ENCODE measurements at regions not wholly inside any gene's neighbourhood (a gene's known extent, or its start where the extent isn't known, plus 50 kb on each side); places are given as distances from the start of the nearest gene placed in this dataset.
"Not testable (repeated sequence)": the region's sequence is repeated elsewhere in the genome, so short reads cannot be mapped to it uniquely, and the experiment has no call there.

DNA sequence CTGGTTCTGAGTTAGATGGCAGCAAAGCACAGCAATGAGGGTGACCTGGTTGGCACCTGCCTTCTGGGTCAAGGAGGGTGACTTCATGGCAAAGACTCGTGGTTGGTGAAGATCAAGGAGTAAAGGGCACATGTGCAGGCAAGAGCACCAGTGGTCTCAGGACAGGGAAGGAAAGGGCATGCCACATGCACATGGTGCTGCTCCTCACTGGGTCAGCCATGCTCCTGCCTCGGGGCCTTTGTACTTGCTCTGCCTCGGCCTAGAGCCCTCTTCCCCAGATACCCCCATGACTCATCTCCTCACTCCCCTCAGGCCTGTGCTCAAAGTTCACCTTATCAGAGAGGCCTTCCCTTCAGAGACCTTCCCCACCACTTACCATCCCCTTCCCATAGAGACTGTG, 106.7 kb upstream of the KDM7A start:
- DNase-seq, result no peak

GRCh38 chr7:140281960-140282359, 105.2 kb upstream of the KDM7A start:
- DNase-seq, result no peak

GRCh38 chr7:140281255-140281654, 104.5 kb upstream of the KDM7A start:
- DNase-seq, result no peak

DNA sequence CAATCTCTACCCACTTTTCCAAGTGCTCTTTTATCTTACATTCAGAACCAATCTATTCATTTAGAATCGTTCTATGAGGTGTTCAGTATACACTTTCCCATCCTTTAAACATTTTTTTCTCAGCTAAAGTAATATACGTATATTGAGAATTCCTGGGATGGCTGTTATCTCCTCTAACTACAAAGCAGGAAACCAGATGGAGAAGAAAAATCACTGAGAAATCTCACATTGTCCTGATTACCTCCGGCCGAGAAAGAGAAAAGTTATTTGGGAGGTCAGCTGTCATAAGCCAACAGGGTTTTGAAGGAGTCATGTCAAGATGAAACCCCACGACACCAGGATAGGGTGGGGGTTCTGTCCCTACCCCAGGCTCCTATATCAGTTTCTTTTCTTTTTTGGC, 99.2 kb upstream of the KDM7A start:
- no peak for DNase-seq

DNA sequence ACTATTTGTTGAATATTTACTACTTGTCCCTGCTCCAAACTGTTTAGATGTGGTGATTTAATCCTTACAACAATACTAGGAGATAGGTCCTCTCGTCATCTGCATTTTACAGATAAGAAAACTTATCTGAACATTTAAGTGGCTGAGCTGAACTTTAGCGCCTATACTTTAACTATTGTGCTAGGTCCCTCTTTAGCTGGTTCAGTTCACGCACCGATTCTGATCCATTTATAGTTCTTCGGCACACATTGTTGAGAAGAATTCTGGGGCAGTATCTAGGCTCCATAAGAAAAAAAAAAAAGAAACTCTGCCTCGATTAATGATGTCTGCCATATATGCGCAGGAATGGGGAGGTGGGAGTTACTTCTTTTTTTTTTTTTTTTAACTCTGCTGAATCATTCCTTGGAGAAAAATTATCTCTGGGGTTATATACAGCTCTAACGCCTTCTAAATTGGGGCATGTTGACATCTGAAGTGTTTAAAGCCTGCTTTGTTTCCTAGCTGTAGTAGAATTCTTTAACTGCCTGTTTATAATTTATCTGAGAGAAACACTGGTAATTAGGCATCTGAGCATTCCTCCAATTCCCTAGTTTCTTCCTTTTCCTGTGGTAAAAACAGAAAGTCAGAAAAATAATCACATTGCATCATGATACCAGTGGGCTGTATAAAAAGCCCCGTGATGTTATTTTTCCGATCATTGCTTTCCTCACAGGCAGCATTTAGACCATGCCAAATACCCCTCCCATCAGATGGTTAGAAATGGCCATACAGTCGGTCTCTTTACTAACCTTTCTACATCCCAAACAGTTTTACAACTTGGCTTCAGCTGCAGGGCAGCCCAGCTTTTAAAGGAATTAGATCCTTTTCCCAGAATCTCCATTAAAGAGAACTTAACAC, 98.5 kb upstream of the KDM7A start:
- no peak for DNase-seq

DNA sequence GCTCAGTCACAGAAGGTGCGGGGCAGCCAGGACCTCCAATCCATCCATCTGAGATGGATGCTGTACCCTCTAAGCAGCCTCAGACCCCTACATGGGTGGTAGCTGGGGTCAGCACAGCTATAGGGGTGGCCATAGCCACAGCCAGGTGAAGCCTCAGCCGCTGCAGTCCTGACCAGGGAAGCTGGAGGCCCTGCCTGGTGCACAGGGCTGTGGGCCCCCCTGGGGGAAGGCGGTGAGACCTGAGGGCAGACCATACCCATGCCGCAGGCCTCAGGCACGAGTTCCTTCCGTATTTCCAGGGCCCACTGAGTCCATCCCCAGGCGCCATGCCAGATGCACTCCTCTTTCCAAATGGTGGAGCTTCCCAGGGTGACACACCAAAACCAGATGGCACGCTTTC, 96.6 kb upstream of the KDM7A start:
- DNase-seq, result no peak

DNA sequence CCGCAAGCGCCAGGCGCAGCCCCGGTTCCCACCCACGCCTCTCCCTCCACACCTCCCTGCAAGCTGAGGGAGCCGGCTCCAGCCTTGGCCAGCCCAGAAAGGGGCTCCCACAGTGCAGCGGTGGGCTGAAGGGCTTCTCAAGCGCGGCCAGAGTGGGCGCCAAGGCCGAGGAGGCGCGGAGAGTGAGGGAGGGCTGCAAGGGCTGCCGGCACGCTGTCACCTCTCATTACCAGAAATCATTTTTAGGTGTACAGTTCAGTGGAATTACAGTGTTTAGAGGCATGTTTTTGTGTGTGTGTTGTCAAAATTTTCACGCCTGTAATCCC, 94.8 kb upstream of the KDM7A start:
- DNase-seq, result not testable (repeated sequence)

DNA sequence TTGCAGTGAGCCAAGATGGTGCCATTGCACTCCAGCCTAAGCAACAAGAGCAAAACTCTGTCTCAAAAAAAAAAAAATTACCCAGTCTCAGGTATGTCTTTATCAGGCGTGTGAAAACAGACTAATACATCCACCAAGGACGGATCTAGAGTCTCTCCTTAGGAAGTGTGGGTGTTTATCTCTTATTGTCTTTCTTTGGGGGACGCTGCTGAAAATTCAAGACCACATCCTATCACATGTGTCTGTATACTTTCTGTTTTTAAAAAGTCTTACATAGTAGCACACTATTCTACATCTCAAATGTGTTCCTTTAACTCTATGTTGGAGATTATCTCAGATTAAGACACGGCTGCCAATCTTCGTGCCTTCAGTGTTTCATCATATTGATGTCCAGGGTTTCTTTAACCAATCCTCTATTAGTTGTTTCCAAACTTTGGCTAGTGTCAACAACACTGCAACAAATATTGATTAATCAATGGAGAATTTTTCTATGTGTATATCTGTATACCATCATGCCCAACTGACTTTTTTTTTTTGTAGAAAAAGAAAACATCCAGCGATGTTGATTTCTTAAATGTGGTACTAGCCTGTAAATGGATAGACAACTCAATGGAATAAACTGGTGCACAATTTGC, 92.3 kb upstream of the KDM7A start:
- DNase-seq, result peak in 1 of 2 donors; percentile 21

GRCh38 chr7:140267381-140268226, 90.8 kb upstream of the KDM7A start:
- no peak for DNase-seq

- DNase-seq, result peak; percentile 52 to 71
These were observed 86.5 kb upstream of the KDM7A start for GRCh38 chr7:140263277-140263676.

DNA sequence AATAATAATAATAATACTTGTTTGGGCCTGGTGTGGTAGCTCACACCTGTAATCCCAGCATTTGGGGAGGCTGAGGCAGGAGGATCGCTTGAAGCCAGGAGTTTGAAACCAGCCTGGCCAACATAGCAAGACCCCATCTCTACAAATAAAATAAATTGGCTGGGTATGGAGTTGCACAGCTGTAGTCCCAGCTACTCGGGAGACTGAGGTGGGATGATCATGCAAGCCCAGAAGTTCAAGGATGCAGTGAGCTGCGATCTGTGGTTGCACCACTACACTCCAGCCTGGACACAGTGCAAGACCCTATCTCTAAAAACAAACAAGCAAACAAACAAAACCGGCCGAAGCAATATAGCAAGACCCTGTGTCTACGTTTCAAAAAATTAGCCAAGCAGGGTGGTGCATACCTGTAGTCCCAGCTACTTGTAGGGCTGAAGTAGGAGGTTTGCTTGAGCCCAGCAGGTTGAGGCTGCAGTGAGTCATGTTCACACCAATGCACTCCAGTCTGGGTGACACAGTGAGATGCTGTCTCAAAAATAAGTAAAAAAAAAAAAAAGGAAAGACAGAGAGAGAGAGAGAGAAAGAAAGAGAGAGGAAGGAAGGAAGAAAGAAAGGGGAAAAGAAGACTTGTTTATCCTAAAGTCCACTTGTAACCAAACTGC, 85.6 kb upstream of the KDM7A start:
- DNase-seq, result no peak

- no peak for DNase-seq
These were observed 84.7 kb upstream of the KDM7A start for GRCh38 chr7:140261522-140261921.

DNA sequence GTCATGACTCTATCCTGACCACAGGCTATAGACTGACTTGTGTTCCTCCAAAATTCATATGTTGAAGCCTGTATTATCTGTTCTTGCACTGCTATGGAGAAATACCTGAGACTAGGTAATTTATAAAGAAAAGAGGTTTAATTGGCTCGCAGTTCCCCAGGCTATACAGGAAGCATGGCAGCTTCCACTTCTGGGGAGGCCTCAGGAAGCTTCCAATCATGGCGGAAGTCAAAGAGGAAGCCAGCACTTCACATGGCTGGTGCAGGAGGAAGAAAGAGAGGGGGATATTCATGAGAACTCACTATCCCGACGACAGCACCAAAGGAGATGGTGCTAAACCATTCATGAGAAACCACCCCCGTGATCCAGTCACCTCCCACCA, 84.3 kb upstream of the KDM7A start:
- no peak for DNase-seq

DNA sequence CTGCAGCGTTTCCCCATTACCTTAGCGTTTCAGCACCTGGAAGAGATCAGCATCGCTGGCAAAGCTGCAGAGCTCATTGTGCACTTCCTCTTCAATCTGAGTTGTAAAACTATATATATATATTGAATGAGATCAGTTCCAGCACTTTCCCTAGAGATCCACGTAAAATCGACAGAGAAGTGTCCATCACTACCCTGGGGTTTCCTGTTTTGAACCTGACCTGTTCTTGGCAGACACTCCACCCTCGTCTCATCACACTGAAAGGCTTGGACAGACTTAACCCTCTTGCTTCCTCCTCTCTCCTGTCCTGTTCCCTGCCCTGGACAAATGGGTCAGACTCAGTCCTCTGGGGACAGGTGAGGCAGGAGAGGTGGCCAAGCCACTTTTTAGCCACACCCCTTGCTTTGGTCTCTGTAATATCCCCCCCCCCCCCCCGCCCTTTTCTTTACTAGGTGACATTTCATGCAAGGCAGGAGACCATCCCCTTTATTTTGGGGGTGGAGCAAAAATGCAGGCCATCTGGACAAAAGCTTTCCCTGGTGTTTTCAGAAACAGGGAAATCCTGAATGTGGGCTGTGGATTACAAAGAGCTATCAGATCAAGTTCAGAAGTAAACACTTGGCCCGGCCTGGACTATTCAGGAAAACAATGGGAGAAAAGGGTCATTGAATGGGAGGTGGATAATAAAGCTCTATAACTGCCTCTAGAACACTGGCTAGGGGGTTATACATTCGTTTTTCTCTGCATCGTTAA, 83.7 kb upstream of the KDM7A start:
- no peak for DNase-seq

- DNase-seq, result not testable (repeated sequence)
These were observed 80.5 kb upstream of the KDM7A start for GRCh38 chr7:140257278-140257677.

- DNase-seq, result not testable (repeated sequence)
These were observed 78.2 kb upstream of the KDM7A start for GRCh38 chr7:140254976-140255375.

GRCh38 chr7:140249036-140249806, 72.4 kb upstream of the KDM7A start:
- no peak for DNase-seq

DNA sequence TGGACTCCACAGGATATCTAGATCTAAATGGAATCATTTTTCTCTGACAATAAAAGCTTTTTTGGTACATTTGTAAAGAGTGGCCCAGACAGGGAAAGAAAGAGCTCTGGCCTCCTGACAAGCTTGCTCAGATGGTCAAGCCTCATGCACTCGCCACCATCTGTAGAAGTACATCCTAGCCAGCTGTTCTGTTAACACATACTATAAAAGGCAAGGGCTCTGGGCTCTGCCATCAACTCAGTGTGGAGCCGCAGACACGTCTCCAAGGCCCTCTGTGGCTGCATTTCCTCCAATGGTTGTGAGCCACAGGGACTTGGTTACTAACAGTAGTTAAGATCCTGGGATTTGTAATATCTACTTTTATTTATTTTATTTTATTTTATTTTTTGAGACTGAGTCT, 70.8 kb upstream of the KDM7A start:
- no peak for DNase-seq

DNA sequence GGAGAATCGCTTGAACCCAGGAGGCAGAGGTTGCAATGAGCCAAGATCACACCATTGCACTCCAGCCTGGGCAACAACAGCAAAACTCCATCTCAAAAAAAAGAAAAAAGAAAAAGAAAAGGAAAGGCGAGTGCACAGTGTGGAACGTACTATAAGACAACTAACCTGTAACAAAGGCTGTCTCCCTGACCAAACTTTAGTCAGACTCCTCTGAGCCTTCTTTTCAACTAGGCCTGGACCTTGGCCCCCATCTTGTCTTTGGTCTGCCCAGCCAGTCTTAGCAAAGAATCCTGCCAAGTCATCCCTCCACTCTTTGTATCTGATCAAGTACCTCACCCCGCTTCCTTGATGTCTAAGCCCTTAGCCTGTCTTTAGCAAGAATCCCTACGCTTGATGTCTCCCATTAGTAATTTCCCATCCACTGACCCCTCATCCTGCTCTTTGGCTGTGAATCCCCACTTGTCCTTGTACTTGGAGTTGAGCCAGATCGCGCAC, 68.9 kb upstream of the KDM7A start:
- DNase-seq, result no peak

DNA sequence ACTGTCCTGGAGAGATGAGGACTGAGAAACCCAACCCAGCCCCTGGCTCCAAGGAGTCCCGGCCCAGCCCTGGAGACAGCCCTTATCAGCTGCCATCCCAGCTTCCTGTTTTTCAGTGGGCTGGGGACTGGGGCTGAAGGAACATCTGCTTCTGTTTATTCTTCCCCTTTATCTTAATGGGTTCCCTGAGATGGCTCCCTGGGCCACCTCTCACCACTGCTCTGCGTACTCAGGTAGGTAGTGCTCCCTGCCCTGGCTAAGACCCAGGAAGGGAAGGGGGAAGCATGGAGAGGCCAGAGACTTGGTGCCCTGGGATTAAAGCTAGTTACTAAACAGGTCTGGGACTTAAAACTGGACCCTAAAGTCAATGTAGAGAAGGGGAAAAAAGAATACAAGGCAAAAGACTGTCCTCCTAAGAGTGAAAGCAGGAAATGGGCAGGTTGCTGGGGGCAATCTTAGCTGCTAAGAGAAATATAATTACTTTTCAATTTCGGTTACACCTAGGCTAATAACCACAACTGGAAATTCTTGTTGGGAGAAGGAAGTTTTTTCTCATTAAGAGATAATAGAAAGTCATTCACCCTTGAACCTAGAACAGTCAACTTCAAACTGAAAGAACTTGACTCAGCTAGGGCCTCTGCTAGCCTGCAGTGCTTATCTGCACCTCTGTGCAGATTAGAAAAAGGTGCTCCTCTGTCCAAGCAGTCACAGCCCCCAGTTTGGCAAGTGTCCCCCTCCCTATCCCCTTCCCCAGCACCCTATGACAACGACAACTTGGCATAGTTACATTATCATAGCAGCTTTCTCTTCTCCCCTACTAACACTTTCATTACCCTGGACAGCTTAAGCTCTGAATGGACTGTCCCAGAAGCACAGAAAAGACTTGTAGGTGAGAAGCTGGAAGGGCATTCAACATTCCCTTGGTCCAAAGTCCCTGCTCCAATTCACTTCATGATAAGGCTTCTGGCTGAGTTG, 65.6 kb upstream of the KDM7A start:
- peak in 1 of 2 donors; percentile 26 for DNase-seq
